ENCODE measurements at regions not wholly inside any gene's neighbourhood (a gene's known extent, or its start where the extent isn't known, plus 50 kb on each side); places are given as distances from the start of the nearest gene placed in this dataset.

- H3K36me3 ChIP-seq (ENCODE audit: control insufficient read depth, insufficient read depth, low read length), result no peaks in the 10 kb centered on the region
- TF ChIP-seq, protein P1, sequence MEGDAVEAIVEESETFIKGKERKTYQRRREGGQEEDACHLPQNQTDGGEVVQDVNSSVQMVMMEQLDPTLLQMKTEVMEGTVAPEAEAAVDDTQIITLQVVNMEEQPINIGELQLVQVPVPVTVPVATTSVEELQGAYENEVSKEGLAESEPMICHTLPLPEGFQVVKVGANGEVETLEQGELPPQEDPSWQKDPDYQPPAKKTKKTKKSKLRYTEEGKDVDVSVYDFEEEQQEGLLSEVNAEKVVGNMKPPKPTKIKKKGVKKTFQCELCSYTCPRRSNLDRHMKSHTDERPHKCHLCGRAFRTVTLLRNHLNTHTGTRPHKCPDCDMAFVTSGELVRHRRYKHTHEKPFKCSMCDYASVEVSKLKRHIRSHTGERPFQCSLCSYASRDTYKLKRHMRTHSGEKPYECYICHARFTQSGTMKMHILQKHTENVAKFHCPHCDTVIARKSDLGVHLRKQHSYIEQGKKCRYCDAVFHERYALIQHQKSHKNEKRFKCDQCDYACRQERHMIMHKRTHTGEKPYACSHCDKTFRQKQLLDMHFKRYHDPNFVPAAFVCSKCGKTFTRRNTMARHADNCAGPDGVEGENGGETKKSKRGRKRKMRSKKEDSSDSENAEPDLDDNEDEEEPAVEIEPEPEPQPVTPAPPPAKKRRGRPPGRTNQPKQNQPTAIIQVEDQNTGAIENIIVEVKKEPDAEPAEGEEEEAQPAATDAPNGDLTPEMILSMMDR (IDR thresholded peaks at IDR 0.05; ENCODE audit: insufficient read depth, low read depth, low read length), result no peak
- no peak for DNase-seq (ENCODE audit: low read depth)
- no peaks in the 10 kb centered on the region for H3K27me3 ChIP-seq (ENCODE audit: control insufficient read depth, insufficient read depth, low read length)
- ChIA-PET POLR2A (no interaction called here), CTCF (no interaction called here)
- no peak overlapping the region for H3K4me3 ChIP-seq (ENCODE audit: low read depth, low read length)
Measured at GRCh38 chr2:215678094-215678493, 242.2 kb upstream of the FN1 start.

- Histone ChIP-seq H3K36me3 (ENCODE audit: control insufficient read depth, insufficient read depth, low read length) (no peaks in the 10 kb centered on the region), H3K27me3 (ENCODE audit: control insufficient read depth, insufficient read depth, low read length) (no peaks in the 10 kb centered on the region), H3K4me3 (ENCODE audit: low read depth, low read length) (no peak overlapping the region)
- TF ChIP-seq, protein P1 (IDR thresholded peaks at IDR 0.05; ENCODE audit: insufficient read depth, low read depth, low read length), result no peak
- no peak for DNase-seq (ENCODE audit: low read depth)
- CTCF ChIA-PET, result interaction anchor here (1.0 kb wide), 1 partner anchor 11 kb away, joined by 3 read pairs; no protein-coding TSS in a partner anchor
- POLR2A ChIA-PET, result no interaction called here
Measured at GRCh38 chr2:215677481-215677880, 241.6 kb upstream of the FN1 start.

GRCh38 chr2:215672406-215672805, 236.5 kb upstream of the FN1 start:
- no peaks in the 10 kb centered on the region for H3K27me3 ChIP-seq (ENCODE audit: control insufficient read depth, insufficient read depth, low read length)
- TF ChIP-seq, protein P1 (IDR thresholded peaks at IDR 0.05; ENCODE audit: insufficient read depth, low read depth, low read length), result no peak
- CTCF ChIA-PET, result no interaction called here
- POLR2A ChIA-PET, result no interaction called here
- no peak for DNase-seq (ENCODE audit: low read depth)
- no peak overlapping the region for H3K4me3 ChIP-seq (ENCODE audit: low read depth, low read length)
- H3K36me3 ChIP-seq (ENCODE audit: control insufficient read depth, insufficient read depth, low read length), result no peaks in the 10 kb centered on the region

DNA sequence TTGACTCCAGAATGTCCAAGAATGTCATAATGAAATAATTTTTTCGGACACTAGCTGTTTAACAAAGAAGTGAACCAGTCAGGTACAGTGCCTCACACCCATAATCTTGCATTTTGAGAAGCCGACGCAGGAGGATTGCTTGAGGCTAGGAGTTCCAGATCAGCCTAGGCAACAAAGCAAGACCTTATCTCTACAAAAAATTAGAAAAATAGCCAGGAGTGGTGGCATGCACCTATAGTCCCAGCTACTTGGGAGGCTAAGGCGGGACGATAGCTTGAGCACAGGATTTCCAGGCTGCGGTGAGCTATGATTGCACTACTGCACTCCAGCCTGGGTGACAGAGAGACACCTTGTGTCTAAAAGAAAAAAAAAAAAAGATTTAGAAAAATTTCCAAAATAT, 235.8 kb upstream of the FN1 start:
- ChIA-PET CTCF (no interaction called here), POLR2A (no interaction called here)
- TF ChIP-seq, protein P1 (IDR thresholded peaks at IDR 0.05; ENCODE audit: insufficient read depth, low read depth, low read length), result no peak
- Histone ChIP-seq H3K27me3 (ENCODE audit: control insufficient read depth, insufficient read depth, low read length) (no peaks in the 10 kb centered on the region), H3K36me3 (ENCODE audit: control insufficient read depth, insufficient read depth, low read length) (no peaks in the 10 kb centered on the region), H3K4me3 (ENCODE audit: low read depth, low read length) (no peak overlapping the region)
- no peak for DNase-seq (ENCODE audit: low read depth)

- Histone ChIP-seq H3K36me3 (ENCODE audit: control insufficient read depth, insufficient read depth, low read length) (no peaks in the 10 kb centered on the region), H3K4me3 (ENCODE audit: low read depth, low read length) (no peak overlapping the region), H3K27me3 (ENCODE audit: control insufficient read depth, insufficient read depth, low read length) (no peaks in the 10 kb centered on the region)
- TF ChIP-seq, protein P1 (IDR thresholded peaks at IDR 0.05; ENCODE audit: insufficient read depth, low read depth, low read length), result no peak
- ChIA-PET CTCF (no interaction called here), POLR2A (no interaction called here)
- no peak for DNase-seq (ENCODE audit: low read depth)
Measured at GRCh38 chr2:215671244-215671643, 235.4 kb upstream of the FN1 start.

Measured in BJ (cell line).